ENCODE measurements at regions not wholly inside any gene's neighbourhood (a gene's known extent, or its start where the extent isn't known, plus 50 kb on each side); places are given as distances from the start of the nearest gene placed in this dataset.

DNA sequence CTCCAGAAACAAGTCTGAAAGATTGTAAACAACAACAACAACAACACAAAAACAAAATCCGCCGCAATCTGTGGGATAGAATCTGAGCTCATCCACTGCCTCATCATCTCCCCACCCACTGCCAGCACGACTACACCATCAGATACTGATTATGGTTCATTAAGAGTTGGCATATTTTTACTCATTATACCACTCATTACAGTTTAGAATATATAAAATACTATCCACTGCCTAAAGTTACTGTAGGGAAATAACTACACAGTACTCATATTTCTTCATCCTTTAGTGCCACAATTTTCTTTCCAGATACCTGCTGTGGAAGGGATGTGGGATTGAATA lies 152.5 kb upstream of the PEX5L start:
- TF ChIP-seq, protein P1, sequence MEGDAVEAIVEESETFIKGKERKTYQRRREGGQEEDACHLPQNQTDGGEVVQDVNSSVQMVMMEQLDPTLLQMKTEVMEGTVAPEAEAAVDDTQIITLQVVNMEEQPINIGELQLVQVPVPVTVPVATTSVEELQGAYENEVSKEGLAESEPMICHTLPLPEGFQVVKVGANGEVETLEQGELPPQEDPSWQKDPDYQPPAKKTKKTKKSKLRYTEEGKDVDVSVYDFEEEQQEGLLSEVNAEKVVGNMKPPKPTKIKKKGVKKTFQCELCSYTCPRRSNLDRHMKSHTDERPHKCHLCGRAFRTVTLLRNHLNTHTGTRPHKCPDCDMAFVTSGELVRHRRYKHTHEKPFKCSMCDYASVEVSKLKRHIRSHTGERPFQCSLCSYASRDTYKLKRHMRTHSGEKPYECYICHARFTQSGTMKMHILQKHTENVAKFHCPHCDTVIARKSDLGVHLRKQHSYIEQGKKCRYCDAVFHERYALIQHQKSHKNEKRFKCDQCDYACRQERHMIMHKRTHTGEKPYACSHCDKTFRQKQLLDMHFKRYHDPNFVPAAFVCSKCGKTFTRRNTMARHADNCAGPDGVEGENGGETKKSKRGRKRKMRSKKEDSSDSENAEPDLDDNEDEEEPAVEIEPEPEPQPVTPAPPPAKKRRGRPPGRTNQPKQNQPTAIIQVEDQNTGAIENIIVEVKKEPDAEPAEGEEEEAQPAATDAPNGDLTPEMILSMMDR (IDR thresholded peaks at IDR 0.05), result no peak
- TF ChIP-seq POLR2A (IDR thresholded peaks at IDR 0.05), result no peak
